ENCODE measurements at regions not wholly inside any gene's neighbourhood (a gene's known extent, or its start where the extent isn't known, plus 50 kb on each side); places are given as distances from the start of the nearest gene placed in this dataset.
A peak's percentile ranks its signal among the peaks of the same experiment; 100 is the strongest.
"Not testable (repeated sequence)": the region's sequence is repeated elsewhere in the genome, so short reads cannot be mapped to it uniquely, and the experiment has no call there.

- DNase-seq: no peak
Observed at GRCh38 chr16:80117556-80118130, 423.1 kb upstream of the DYNLRB2 start.

- DNase-seq: no peak
Observed at GRCh38 chr16:80116711-80117110, 424.1 kb upstream of the DYNLRB2 start.

- DNase-seq: no peak
Observed at GRCh38 chr16:80114699-80115098, 426.1 kb upstream of the DYNLRB2 start.

GRCh38 chr16:80113873-80114574, 426.8 kb upstream of the DYNLRB2 start:
- DNase-seq: no peak

GRCh38 chr16:80109581-80109980, 431.2 kb upstream of the DYNLRB2 start:
- DNase-seq: no peak

- no peak for DNase-seq
Observed at GRCh38 chr16:80107900-80108299, 432.9 kb upstream of the DYNLRB2 start.

- no peak for DNase-seq
Observed at GRCh38 chr16:80105751-80106150, 435.0 kb upstream of the DYNLRB2 start.

GRCh38 chr16:80105160-80105559, 435.6 kb upstream of the DYNLRB2 start:
- DNase-seq: no peak

- no peak for DNase-seq
Observed at GRCh38 chr16:80104401-80104800, 436.4 kb upstream of the DYNLRB2 start.

- DNase-seq: no peak
Observed at GRCh38 chr16:80103463-80103862, 437.3 kb upstream of the DYNLRB2 start.

- DNase-seq: no peak
Observed at GRCh38 chr16:80100846-80101451, 439.8 kb upstream of the DYNLRB2 start.

GRCh38 chr16:80100186-80100585, 440.6 kb upstream of the DYNLRB2 start:
- no peak for DNase-seq

GRCh38 chr16:80097098-80097497, 443.7 kb upstream of the DYNLRB2 start:
- DNase-seq: no peak

- no peak for DNase-seq
Observed at GRCh38 chr16:80092681-80093080, 448.1 kb upstream of the DYNLRB2 start.

- not testable (repeated sequence) for DNase-seq
Observed at GRCh38 chr16:80091453-80091852, 449.3 kb upstream of the DYNLRB2 start.

- DNase-seq: no peak
Observed at GRCh38 chr16:80085606-80086005, 455.2 kb upstream of the DYNLRB2 start.

- DNase-seq: peak; percentile 5
Observed at GRCh38 chr16:80084614-80085013, 456.2 kb upstream of the DYNLRB2 start.

- DNase-seq: no peak
Observed at GRCh38 chr16:80084163-80084562, 456.6 kb upstream of the DYNLRB2 start.

GRCh38 chr16:80082906-80083305, 457.9 kb upstream of the DYNLRB2 start:
- no peak for DNase-seq

GRCh38 chr16:80081846-80082245, 458.9 kb upstream of the DYNLRB2 start:
- DNase-seq: no peak

- DNase-seq: no peak
Observed at GRCh38 chr16:80080287-80080851, 460.4 kb upstream of the DYNLRB2 start.

- DNase-seq: no peak
Observed at GRCh38 chr16:80079072-80079471, 461.7 kb upstream of the DYNLRB2 start.

- no peak for DNase-seq
Observed at GRCh38 chr16:80077696-80078095, 463.1 kb upstream of the DYNLRB2 start.

GRCh38 chr16:80074329-80074728, 466.5 kb upstream of the DYNLRB2 start:
- DNase-seq: no peak
